Posterior cingulate gyrus (tissue), 11 donors: ENCODE measurements at regions not wholly inside any gene's neighbourhood (a gene's known extent, or its start where the extent isn't known, plus 50 kb on each side); places are given as distances from the start of the nearest gene placed in this dataset.

ENCODE experiments used
- DNase-seq, 10 donors: peaks; one replicate each; pipeline versions ENCODE4 v3.0.0 to v3.0.0-alpha.2; 2020 to 2021; ENCODE audit warnings: mixed read lengths in 3 of 10
- intact Hi-C: fragments of 100-400 bp; cut with DNase I; formaldehyde crosslinking; loops from one replicate; pipeline ENCODE4 v1.15.1; 2023

- intact Hi-C loops: no loop called here
- DNase-seq: no peak
These were observed 434.4 kb upstream of the PCDH9 start for GRCh38 chr13:67664502-67664901.

GRCh38 chr13:67662997-67663396 is 432.9 kb upstream of the PCDH9 start:
- intact Hi-C loops: no loop called here
- DNase-seq: no peak

DNA sequence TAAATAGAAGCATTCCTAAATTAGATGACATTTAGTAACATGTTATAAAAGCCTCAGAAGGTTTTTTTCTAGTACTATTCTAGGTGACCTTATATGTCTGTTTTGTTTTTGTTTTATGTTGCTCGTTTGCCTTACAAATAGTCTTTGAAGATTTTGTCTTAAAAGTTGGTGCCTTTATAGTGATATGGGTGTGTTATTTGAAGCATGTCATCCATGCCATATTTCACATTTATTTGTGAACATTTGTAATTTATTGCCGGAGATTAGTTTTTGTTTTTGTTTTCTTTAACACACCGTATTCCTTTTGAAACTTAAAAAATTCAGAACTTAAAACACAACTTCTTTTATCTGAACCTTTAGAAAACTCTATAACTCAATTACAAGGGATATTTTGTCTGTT is 422.8 kb upstream of the PCDH9 start:
- intact Hi-C loops: no loop called here
- DNase-seq: no peak

DNA sequence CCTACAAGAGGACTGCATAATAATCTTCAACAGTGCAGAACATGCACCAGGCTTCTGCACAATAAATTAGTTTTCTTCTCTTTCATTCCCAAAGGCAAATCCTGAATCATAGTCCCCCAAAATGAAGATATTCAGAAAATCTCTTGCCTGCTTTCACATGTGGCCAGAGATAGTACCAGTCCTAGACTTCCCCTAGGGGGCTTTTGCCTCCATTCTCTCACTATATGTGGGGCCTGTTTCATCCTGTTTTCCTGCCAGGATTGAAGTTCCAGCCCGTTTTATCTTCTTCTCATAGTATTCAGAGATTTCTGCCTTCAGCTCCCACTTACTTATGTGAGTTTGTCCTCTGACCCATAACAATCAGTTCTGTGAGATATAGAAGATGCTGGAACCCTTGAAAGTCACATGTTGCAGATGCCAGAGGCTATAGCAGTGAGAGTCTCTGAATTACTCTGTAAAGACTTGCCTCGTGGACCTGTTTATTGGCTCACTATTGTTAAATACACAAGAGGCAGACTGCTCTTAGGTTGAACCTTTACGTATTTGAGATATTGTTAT is 421.9 kb upstream of the PCDH9 start:
- DNase-seq: no peak
- intact Hi-C loops: no loop called here

GRCh38 chr13:67650471-67650870 is 420.3 kb upstream of the PCDH9 start:
- intact Hi-C loops: no loop called here

DNA sequence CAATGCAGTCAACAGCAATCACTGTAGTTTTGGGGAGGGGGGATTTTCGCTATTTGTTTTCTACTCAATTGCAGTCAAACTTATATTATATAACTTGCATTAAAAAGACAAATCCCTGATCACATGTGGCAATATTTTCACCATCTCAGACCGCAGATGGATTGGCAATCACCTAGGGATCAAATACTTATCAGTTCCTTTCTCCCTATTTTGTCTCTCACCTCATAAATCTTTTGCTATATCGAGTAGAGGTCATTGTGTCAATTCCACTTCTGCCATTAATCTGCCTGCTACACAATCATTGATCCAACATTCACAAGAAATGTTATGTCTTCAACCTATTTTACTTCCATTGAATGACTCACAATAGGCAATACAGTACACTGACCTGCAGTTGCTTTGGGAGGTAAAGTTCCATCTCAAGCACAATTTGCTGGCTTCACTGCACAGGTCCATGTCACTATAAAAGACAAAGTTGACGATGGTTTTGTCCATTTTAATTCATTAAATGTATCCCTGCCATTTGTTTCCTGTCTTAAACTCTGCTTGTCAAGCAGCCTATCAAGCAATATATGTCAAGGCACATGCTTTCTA is 415.8 kb upstream of the PCDH9 start:
- intact Hi-C loops: no loop called here
- DNase-seq: no peak

More at GRCh38 chr13:67650471-67650870, 420.3 kb upstream of the PCDH9 start:
- DNase-seq: no peak

DNA sequence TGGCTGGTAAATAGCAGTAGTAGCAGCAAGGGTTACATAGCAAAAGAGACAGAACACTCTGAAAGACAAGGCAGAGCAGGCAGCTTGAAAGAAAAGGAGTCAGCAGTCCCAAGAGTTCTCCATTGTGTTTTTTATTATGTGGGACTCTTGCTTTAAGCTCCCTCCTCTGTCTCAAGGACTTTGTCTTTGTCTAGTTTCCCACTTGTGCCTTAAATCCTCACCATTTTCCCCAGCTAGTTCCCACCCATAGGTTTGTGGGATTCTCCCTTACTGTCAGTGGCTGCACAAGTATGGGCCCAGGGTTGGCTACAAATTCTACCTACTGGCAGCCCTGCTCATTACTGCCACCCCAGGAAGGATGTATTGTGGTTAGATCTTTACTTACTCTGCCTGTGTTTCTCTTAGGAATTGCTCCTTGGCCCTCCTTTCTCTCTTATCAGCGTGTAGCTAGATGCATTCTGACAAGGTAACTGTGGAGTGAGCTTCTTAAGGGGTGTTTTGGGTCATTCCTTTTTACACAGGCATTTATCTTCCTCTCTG is 413.4 kb upstream of the PCDH9 start:
- intact Hi-C loops: no loop called here
- no peak for DNase-seq

- intact Hi-C loops: no loop called here
These were observed 412.5 kb upstream of the PCDH9 start for GRCh38 chr13:67642657-67643056.

DNA sequence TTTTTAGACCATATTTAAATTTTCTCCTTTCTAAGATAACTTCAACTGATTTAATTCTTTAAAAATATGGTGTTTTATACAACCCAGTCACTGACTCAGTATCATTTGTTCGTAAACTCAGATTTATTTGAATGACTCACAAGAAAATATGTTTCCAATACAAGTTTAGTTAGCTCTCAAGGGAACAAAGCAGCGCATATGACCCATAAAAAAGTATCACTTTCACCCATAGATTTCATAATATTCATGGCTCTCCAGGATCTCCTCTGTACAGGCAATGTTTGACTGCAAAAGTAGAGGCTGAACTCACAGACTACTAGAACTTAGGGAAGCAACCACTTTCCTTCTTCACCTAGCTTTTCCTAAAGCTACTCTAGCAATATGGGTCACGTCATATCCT is 405.6 kb upstream of the PCDH9 start:
- DNase-seq: no peak
- intact Hi-C loops: no loop called here

More at GRCh38 chr13:67642657-67643056, 412.5 kb upstream of the PCDH9 start:
- DNase-seq: no peak

DNA sequence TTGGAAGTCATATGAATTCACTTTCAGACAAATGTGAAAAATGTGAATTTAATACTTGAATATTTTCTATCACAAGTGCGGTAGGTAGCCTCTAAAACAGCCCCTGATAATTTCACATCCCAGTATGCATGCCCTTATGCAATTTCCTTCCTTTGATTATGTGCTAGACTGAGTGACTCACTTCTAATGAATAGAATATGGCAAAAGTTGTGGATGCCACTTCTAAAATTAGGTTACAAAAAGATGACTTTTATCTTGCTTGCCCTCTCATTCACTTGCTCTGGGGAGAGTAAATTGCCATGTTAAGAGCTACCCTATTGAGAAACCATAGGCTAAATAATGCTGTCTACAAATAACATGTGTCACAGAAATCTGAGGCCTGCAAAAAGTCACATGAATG is 402.5 kb upstream of the PCDH9 start:
- no peak for DNase-seq
- intact Hi-C loops: no loop called here

- intact Hi-C loops: no loop called here
- no peak for DNase-seq
These were observed 400.5 kb upstream of the PCDH9 start for GRCh38 chr13:67630640-67631039.

- intact Hi-C loops: no loop called here
These were observed 393.5 kb upstream of the PCDH9 start for GRCh38 chr13:67623630-67624029.

GRCh38 chr13:67620665-67621064 is 390.5 kb upstream of the PCDH9 start:
- intact Hi-C loops: no loop called here

More at GRCh38 chr13:67623630-67624029, 393.5 kb upstream of the PCDH9 start:
- no peak for DNase-seq

DNA sequence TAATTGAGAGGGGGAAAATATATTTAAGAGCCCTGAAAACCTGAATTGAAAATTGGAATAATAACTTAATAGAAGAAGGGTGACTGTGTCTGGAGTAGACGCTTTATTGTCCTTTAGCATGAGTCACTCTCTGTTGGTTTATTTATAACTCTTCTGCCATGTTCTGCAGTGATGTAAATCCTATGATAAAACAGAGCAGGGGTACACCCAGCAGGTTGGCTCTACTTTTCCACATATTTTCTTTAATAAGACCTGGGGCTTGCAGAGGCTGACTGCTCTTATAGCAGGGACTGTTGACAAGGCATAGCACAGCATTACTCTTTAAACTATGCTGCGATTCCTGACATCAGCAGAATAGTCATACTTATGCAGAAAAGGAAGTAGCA is 389.9 kb upstream of the PCDH9 start:
- intact Hi-C loops: no loop called here
- no peak for DNase-seq

More at GRCh38 chr13:67620665-67621064, 390.5 kb upstream of the PCDH9 start:
- no peak for DNase-seq

DNA sequence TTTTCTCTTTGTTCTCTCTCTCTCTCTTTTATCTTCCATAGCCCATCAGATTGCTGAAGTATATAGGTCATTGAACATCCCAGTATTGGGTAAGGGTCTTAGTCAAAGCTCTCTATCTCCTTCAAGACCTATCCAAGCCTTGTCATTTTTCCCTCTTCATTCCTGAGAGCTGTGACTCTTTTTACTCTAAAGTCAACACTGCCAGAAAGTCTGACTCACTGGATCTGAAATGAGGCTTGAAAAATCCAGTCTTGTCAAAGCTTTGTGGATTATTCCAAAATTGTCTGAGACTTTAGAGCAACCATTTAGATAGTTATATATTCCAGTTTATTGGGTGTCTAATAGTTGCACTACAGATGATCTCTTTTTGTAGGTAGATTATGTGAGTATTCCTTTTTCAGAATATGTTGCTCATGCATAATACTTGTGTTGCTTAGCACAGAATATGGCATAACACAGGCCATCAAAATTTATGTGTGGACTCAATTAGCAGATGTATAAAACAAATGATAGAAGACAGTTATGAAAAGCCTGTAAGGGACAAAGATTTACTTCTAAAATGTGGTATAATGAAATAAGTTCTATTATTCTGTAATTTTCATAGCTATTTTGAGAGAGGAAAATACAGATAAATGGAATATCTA is 389.3 kb upstream of the PCDH9 start:
- no peak for DNase-seq
- intact Hi-C loops: no loop called here

DNA sequence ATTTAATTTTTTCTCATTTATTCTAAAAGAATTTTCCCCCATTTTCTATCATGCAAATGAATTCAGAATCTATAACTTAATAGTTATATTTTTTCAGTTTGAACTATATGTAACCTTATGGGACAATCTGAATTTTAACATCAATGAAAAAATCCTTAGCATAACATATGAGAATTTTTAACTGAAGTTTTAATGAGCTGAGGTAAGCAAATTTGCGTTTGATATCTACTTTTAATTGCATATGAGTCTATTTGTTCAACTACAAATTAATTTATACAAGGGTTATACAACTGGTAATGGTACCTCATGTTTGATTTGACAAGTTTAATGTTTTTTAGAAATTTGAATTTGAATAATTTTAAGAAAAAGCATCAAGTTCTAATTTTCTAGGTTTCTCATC is 384.4 kb upstream of the PCDH9 start:
- intact Hi-C loops: no loop called here
- no peak for DNase-seq

- DNase-seq: peak in 1 of 10 donors; percentile 59
- intact Hi-C loops: no loop called here
These were observed 383.9 kb upstream of the PCDH9 start for GRCh38 chr13:67614013-67614412.

- intact Hi-C loops: no loop called here
- DNase-seq: no peak
These were observed 358.5 kb upstream of the PCDH9 start for GRCh38 chr13:67588607-67589006.

- DNase-seq: no peak
These were observed 347.2 kb upstream of the PCDH9 start for GRCh38 chr13:67577361-67577760.

DNA sequence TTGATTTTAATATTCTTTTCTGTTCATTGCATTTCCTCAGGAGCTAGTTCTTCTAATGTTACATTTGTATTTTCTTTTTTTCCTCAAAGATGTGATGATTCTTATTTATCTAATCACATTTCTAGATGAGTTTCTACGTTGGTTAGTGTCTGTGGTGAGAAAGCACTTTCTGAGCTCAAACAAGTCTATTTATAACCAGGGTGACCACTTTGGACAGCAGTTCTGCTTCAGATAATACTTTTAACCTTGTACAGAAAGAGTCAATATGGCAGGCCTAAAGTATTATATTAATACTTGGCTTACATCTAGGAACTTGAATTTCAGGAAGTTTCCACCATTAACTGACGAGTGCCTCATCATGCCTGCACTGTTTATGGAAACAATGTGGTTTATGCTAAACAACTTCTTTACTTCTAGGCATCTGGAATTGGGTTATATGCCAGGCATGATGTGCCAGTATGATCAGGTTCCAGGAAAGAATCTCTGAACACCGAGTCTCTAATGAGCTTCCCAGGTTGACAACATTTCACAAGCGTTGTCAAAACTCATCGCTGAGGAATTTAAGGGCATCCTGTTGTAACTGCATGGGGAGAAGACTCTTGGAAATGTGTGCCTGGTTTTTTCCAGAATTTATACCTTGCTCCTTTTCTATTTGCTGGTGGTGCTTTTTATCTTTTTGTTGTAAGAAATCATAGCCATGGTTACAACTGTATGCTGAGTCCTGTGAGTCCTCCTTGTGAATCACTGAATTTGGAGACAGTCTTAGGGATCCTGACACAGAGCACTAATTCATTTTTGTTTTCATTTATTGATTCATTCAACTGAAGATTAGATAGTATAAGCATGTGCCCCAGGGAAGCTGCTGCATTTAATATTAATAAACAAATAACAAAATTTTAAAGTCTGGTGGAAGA is 344.4 kb upstream of the PCDH9 start:
- intact Hi-C loops: no loop called here
- no peak for DNase-seq

More at GRCh38 chr13:67577361-67577760, 347.2 kb upstream of the PCDH9 start:
- intact Hi-C loops: no loop called here

DNA sequence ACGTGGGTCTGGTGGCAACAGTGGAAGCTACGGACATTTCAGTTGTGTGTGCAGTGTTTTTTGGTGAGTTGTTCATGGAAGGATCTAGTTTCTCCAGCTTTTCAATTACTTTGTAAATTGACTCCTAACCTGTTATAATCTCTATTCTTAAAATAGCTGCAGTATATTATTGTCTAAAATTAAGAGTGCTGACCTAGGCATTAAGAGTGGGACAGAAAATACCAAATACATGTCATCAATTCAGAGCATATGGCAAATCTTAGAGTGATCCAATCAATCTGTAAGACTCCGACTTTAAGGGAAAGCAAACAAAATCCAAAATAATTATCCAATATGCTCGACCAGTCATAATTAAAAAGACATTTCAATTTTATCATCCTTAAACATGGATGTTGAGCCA is 338.1 kb upstream of the PCDH9 start:
- intact Hi-C loops: no loop called here
- no peak for DNase-seq
